H9 (cell line): ENCODE measurements at regions not wholly inside any gene's neighbourhood (a gene's known extent, or its start where the extent isn't known, plus 50 kb on each side); places are given as distances from the start of the nearest gene placed in this dataset.

ENCODE experiments used
- DNase-seq: peaks from one replicate; pipeline ENCODE4 v3.0.0-alpha.2; 2017
- H2AFZ ChIP-seq: one replicate; pipeline ENCODE4 v1.6.1; 2013; ENCODE audit warnings: mild to moderate bottlenecking, low read length, control low read depth, moderate library complexity
- H2AK5ac ChIP-seq: 2 replicates; pipeline ENCODE4 v1.6.1; 2013; ENCODE audit warnings: low read length, control low read depth, mixed read lengths; ENCODE audit not compliant: insufficient read length
- H2BK120ac ChIP-seq: one replicate; pipeline ENCODE4 v1.6.1; 2013; ENCODE audit warnings: low read depth, mild to moderate bottlenecking, low read length, control low read depth, inconsistent platforms; ENCODE audit not compliant: poor library complexity, severe bottlenecking
- H2BK12ac ChIP-seq: 2 replicates; pipeline ENCODE4 v1.6.1; 2013; ENCODE audit warnings: low read length, control low read depth, mixed read lengths, low read depth; ENCODE audit not compliant: insufficient read length
- H2BK15ac ChIP-seq: 2 replicates; pipeline ENCODE4 v1.6.1; 2013; ENCODE audit warnings: low read depth, low read length, control low read depth
- H2BK20ac ChIP-seq: one replicate; pipeline ENCODE4 v1.6.1; 2013; ENCODE audit warnings: low read depth, mild to moderate bottlenecking, low read length, control low read depth, inconsistent platforms; ENCODE audit not compliant: poor library complexity, severe bottlenecking
- H2BK5ac ChIP-seq: 2 replicates; pipeline ENCODE4 v1.6.1; 2013; ENCODE audit warnings: low read length, control low read depth, mixed read lengths; ENCODE audit not compliant: insufficient read length
- H3K14ac ChIP-seq: 2 replicates; pipeline ENCODE4 v1.6.1; 2013; ENCODE audit warnings: low read length, control low read depth; ENCODE audit not compliant: insufficient read depth
- H3K18ac ChIP-seq: 2 replicates; pipeline ENCODE4 v1.6.1; 2013; ENCODE audit warnings: low read depth, mild to moderate bottlenecking, mixed read lengths, low read length, control low read depth; ENCODE audit not compliant: insufficient read length
- H3K23ac ChIP-seq: 2 replicates; pipeline ENCODE4 v1.6.1; 2013; ENCODE audit warnings: low read length, control low read depth, mixed read lengths, low read depth; ENCODE audit not compliant: insufficient read length
- H3K23me2 ChIP-seq: 2 replicates; pipeline ENCODE4 v1.6.1; 2013; ENCODE audit warnings: low read depth, mild to moderate bottlenecking, mixed read lengths, low read length, control low read depth; ENCODE audit not compliant: insufficient read length, poor library complexity, severe bottlenecking
- H3K27ac ChIP-seq: 2 replicates; pipeline ENCODE4 v1.5.1; 2013; ENCODE audit warnings: low read length, control low read depth, mixed read lengths, low read depth; ENCODE audit not compliant: insufficient read length
- H3K27me3 ChIP-seq: 2 replicates; pipeline ENCODE4 v1.6.1; 2013; ENCODE audit warnings: low read length, control low read depth, inconsistent platforms; ENCODE audit not compliant: insufficient read depth
- H3K4ac ChIP-seq: 2 replicates; pipeline ENCODE4 v1.6.1; 2013; ENCODE audit warnings: low read depth, mild to moderate bottlenecking, control low read depth, inconsistent platforms, low read length, moderate library complexity
- H3K4me1 ChIP-seq: 2 replicates; pipeline ENCODE4 v1.6.1; 2013; ENCODE audit warnings: low read length, control low read depth, inconsistent platforms; ENCODE audit not compliant: insufficient read depth
- H3K4me2 ChIP-seq: 2 replicates; pipeline ENCODE4 v1.6.1; 2013; ENCODE audit warnings: low read length, control low read depth, mixed read lengths; ENCODE audit not compliant: insufficient read length, insufficient read depth
- H3K56ac ChIP-seq: 2 replicates; pipeline ENCODE4 v1.6.1; 2013; ENCODE audit warnings: low read depth, mild to moderate bottlenecking, mixed read lengths, low read length, control low read depth; ENCODE audit not compliant: insufficient read length
- H3K79me1 ChIP-seq: 2 replicates; pipeline ENCODE4 v1.6.1; 2013; ENCODE audit warnings: low read depth, mild to moderate bottlenecking, moderate library complexity, low read length, control low read depth, inconsistent platforms; ENCODE audit not compliant: insufficient read depth, poor library complexity, severe bottlenecking
- H3K79me2 ChIP-seq: 2 replicates; pipeline ENCODE4 v1.6.1; 2013; ENCODE audit warnings: low read length, control low read depth, inconsistent platforms; ENCODE audit not compliant: insufficient read depth
- H3K9ac ChIP-seq: 2 replicates; pipeline ENCODE4 v1.6.1; 2013; ENCODE audit warnings: low read length, control low read depth, mixed read lengths; ENCODE audit not compliant: insufficient read length; ENCODE audit errors: extremely low read depth
- H3K9me3 ChIP-seq: one replicate; pipeline ENCODE4 v1.6.1; 2013; ENCODE audit warnings: low read depth, low read length, inconsistent platforms; ENCODE audit not compliant: control insufficient read depth
- H3T11ph ChIP-seq: one replicate; pipeline ENCODE4 v1.6.1; 2013; ENCODE audit warnings: mild to moderate bottlenecking, low read length, control low read depth, inconsistent platforms
- H4K20me1 ChIP-seq: one replicate; pipeline ENCODE4 v1.6.1; 2013; ENCODE audit not compliant: control insufficient read depth, insufficient read length, insufficient read depth
- H4K5ac ChIP-seq: 2 replicates; pipeline ENCODE4 v1.6.1; 2013; ENCODE audit warnings: low read depth, mild to moderate bottlenecking, mixed read lengths, low read length, control low read depth; ENCODE audit not compliant: insufficient read length
- H4K8ac ChIP-seq: replicated peaks from 2 replicates; pipeline ENCODE4 v1.6.1; 2013; ENCODE audit warnings: low read length, control low read depth, mixed read lengths, low read depth; ENCODE audit not compliant: insufficient read length
- H4K91ac ChIP-seq: 2 replicates; pipeline ENCODE4 v1.6.1; 2013; ENCODE audit warnings: low read depth, mild to moderate bottlenecking, moderate library complexity, mixed read lengths, low read length, control low read depth; ENCODE audit not compliant: insufficient read length
- H3K27ac Mint-ChIP-seq, 3 experiments: 2 replicates in 2 of 3; 3 replicates in 1 of 3; pipeline ENCODE4 v1.8.0; 2020 to 2021; ENCODE audit warnings: mixed read lengths in 3 of 3, mild to moderate bottlenecking in 1 of 3, moderate library complexity in 1 of 3
- H3K27me3 Mint-ChIP-seq: 2 replicates; pipeline ENCODE4 v1.8.0; 2021; ENCODE audit warnings: low read depth, mild to moderate bottlenecking, moderate library complexity, mixed read lengths
- H3K36me3 Mint-ChIP-seq, 3 experiments: 2 replicates in 2 of 3; 3 replicates in 1 of 3; pipeline ENCODE4 v1.8.0; 2020 to 2021; ENCODE audit warnings: low read depth in 3 of 3, mixed read lengths in 3 of 3; ENCODE audit not compliant: insufficient read depth in 1 of 3
- H3K4me1 Mint-ChIP-seq, 2 experiments: 2 replicates each; pipeline ENCODE4 v1.8.0; 2020; ENCODE audit warnings: mixed read lengths in 2 of 2
- H3K4me3 Mint-ChIP-seq, 2 experiments: 2 replicates in 1 of 2; 3 replicates in 1 of 2; pipeline ENCODE4 v1.8.0; 2020 to 2021; ENCODE audit warnings: mild to moderate bottlenecking in 2 of 2, mixed read lengths in 2 of 2, moderate library complexity in 1 of 2
- H3K9me3 Mint-ChIP-seq, 2 experiments: 2 replicates in 1 of 2; 3 replicates in 1 of 2; pipeline ENCODE4 v1.8.0; 2020; ENCODE audit warnings: mild to moderate bottlenecking in 2 of 2, mixed read lengths in 2 of 2, moderate library complexity in 1 of 2
- CTCF ChIP-seq: fragments of 200-600 bp; sonication (generic); conservative IDR thresholded peaks from 3 replicates; pipeline ENCODE4 v1.8.0; 2021; ENCODE audit warnings: antibody characterized with exemption, mild to moderate bottlenecking
- whole genome bisulfite sequencing: extraction: QIAGEN DNeasy Blood & Tissue Kit; methylation state at CpG from one replicate; pipeline ENCODE4 v1.1.7; 2013; ENCODE audit warnings: missing lambda C conversion rate, low lambda C conversion rate, mixed read lengths; ENCODE audit not compliant: insufficient read length; ENCODE audit errors: extremely low coverage; 5-methylcytosine and 5-hydroxymethylcytosine counted together

- no peak overlapping the region for H3K18ac ChIP-seq
- no peak overlapping the region for H3K23ac ChIP-seq
Observed at GRCh38 chr1:4424254-4424653, 230.2 kb upstream of the AJAP1 start.

More at GRCh38 chr1:4424254-4424653, 230.2 kb upstream of the AJAP1 start:
- no peaks in the 10 kb centered on the region for H4K20me1 ChIP-seq
- no peaks in the 10 kb centered on the region for H3K9me3 ChIP-seq
- H3K4me1 ChIP-seq, result peaks cover 2% of the 10 kb centered on the region; the same call in 1 of the 2 replicates
- H3K14ac ChIP-seq, result no peak overlapping the region
- peaks cover 10 to 15% of the 10 kb centered on the region in 2 experiments for H3K4me1 Mint-ChIP-seq
- H3K9me3 Mint-ChIP-seq, result peaks cover 7 to 14% of the 10 kb centered on the region in 2 experiments; a peak in 4 of 5 replicates
- WGBS, result no CpG with 5 or more reads among the region's 8 CpGs
- H2BK12ac ChIP-seq, result no peak overlapping the region
- DNase-seq, result no peak
- no peaks in the 10 kb centered on the region for H3K79me2 ChIP-seq
- no peak for TF ChIP-seq CTCF
- H2BK15ac ChIP-seq, result no peak overlapping the region
- no peaks in the 10 kb centered on the region for H3K23me2 ChIP-seq
- no peaks in the 10 kb centered on the region; the same call in 1 of the 2 replicates for H3K27me3 Mint-ChIP-seq
- H3K9ac ChIP-seq, result no peak overlapping the region
- no peak overlapping the region for H3K56ac ChIP-seq
- no peaks in the 10 kb centered on the region for H3K27me3 ChIP-seq
- H2AFZ ChIP-seq, result no peak overlapping the region
- no peak overlapping the region for H3K27ac ChIP-seq
- H3K4me3 Mint-ChIP-seq, result no peak overlapping the region
- no peak overlapping the region for H4K5ac ChIP-seq
- no peak overlapping the region for H3K4ac ChIP-seq
- H2BK120ac ChIP-seq, result no peak overlapping the region
- no peak overlapping the region for H2BK20ac ChIP-seq
- peaks cover 0 to 16% (median 5%) of the 10 kb centered on the region in 3 experiments; a peak in 4 of 7 replicates for H3K36me3 Mint-ChIP-seq
- no peak overlapping the region for H4K8ac ChIP-seq
- no peak overlapping the region for H3T11ph ChIP-seq
- no peaks in the 10 kb centered on the region for H3K79me1 ChIP-seq
- no peak overlapping the region for H2AK5ac ChIP-seq
- no peak overlapping the region for H2BK5ac ChIP-seq
- no peak overlapping the region for H3K4me2 ChIP-seq
- H4K91ac ChIP-seq, result no peak overlapping the region
- no peak overlapping the region for H3K27ac Mint-ChIP-seq
